Fibroblast of lung (primary cell): ENCODE measurements at regions not wholly inside any gene's neighbourhood (a gene's known extent, or its start where the extent isn't known, plus 50 kb on each side); places are given as distances from the start of the nearest gene placed in this dataset.
A peak's percentile ranks its signal among the peaks of the same experiment; 100 is the strongest.

ENCODE experiments used
- DNase-seq, 2 donors: peaks; one replicate each; pipeline versions ENCODE4 v3.0.0 to v3.0.0-alpha.2; 2010; ENCODE audit warnings: low read depth in 2 of 2
- H2AFZ ChIP-seq: 2 replicates; pipeline ENCODE4 v1.5.1; 2012; ENCODE audit warnings: low read length, control low read depth, inconsistent platforms
- H3K27ac ChIP-seq: 2 replicates; pipeline ENCODE4 v1.5.1; 2011; ENCODE audit warnings: low read length, control low read depth; ENCODE audit not compliant: insufficient read depth
- H3K27me3 ChIP-seq: 2 replicates; pipeline ENCODE4 v1.5.1; 2011; ENCODE audit warnings: mild to moderate bottlenecking, low read length; ENCODE audit not compliant: control insufficient read depth, insufficient read depth
- H3K36me3 ChIP-seq: 2 replicates; pipeline ENCODE4 v1.5.1; 2011; ENCODE audit warnings: low read length; ENCODE audit not compliant: control insufficient read depth, insufficient read depth
- H3K4me1 ChIP-seq: 2 replicates; pipeline ENCODE4 v1.5.1; 2011; ENCODE audit warnings: low read length; ENCODE audit not compliant: control insufficient read depth, insufficient read depth; ENCODE audit errors: extremely low read depth
- H3K4me2 ChIP-seq: 2 replicates; pipeline ENCODE4 v1.5.1; 2011; ENCODE audit warnings: low read length, control low read depth; ENCODE audit not compliant: insufficient read depth; ENCODE audit errors: extremely low read depth
- H3K4me3 ChIP-seq, 4 experiments: fragments of 200-600 bp in 1 of 4; sonication (generic) in 1 of 4; replicated peaks in 1 of 4; 2 replicates each; pipeline ENCODE4 v1.5.1; 2011 to 2016; ENCODE audit warnings: low read length in 4 of 4, low read depth in 3 of 4, mild to moderate bottlenecking in 3 of 4, control low read depth in 2 of 4, inconsistent platforms in 1 of 4, mixed read lengths in 1 of 4; ENCODE audit not compliant: insufficient read depth in 1 of 4; ENCODE audit errors: control extremely low read depth in 1 of 4
- H3K79me2 ChIP-seq: 2 replicates; pipeline ENCODE4 v1.5.1; 2012; ENCODE audit warnings: mild to moderate bottlenecking, low read length, inconsistent platforms; ENCODE audit not compliant: control insufficient read depth, insufficient read depth
- H3K9ac ChIP-seq: 2 replicates; pipeline ENCODE4 v1.5.1; 2011; ENCODE audit warnings: mild to moderate bottlenecking, low read length, control low read depth; ENCODE audit not compliant: insufficient read depth
- H3K9me3 ChIP-seq: 2 replicates; pipeline ENCODE4 v1.5.1; 2012; ENCODE audit warnings: low read depth, low read length; ENCODE audit not compliant: control insufficient read depth, insufficient read depth
- H4K20me1 ChIP-seq: 2 replicates; pipeline ENCODE4 v1.5.1; 2011; ENCODE audit warnings: low read length; ENCODE audit not compliant: control insufficient read depth, insufficient read depth; ENCODE audit errors: extremely low read depth
- EZH2 ChIP-seq: IDR thresholded peaks from 2 replicates; pipeline ENCODE4 v1.5.1; 2012; ENCODE audit warnings: low read length, control low read depth, mild to moderate bottlenecking; ENCODE audit errors: missing control alignments
- TF ChIP-seq, protein P1 (sequence below), 2 donors: IDR thresholded peaks in 1 of 2; conservative IDR thresholded peaks in 1 of 2; 1 replicate in 1 of 2; 2 replicates in 1 of 2; pipeline ENCODE4 v1.5.1; 2011 to 2012; ENCODE audit warnings: low read length in 2 of 2, control low read depth in 1 of 2, inconsistent platforms in 1 of 2, low read depth in 1 of 2, mild to moderate bottlenecking in 1 of 2

DNA sequence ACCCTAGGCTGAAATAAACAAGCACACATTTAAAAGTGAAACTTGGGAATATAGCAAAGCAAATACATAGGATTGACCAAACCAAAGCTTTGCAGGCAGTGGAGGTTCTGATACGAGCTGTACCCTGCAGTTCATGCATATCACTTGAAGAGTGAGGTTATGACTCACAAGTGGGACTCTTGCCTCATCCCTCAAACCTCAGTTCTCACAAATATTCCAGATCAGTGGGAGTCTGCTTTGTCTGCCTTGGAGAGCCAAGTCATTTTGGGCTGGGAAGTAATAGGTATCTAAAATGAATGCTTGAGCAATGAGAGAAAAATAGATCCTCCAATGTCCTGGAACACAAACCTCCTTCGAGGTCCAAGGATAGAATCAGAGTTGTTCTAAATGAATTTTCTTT is 116.4 kb downstream of the LRIG3 start:
- H3K27ac ChIP-seq: no peak overlapping the region
- H3K4me3 ChIP-seq: no peak overlapping the region
- TF ChIP-seq EZH2: no peak
- TF ChIP-seq, protein P1, sequence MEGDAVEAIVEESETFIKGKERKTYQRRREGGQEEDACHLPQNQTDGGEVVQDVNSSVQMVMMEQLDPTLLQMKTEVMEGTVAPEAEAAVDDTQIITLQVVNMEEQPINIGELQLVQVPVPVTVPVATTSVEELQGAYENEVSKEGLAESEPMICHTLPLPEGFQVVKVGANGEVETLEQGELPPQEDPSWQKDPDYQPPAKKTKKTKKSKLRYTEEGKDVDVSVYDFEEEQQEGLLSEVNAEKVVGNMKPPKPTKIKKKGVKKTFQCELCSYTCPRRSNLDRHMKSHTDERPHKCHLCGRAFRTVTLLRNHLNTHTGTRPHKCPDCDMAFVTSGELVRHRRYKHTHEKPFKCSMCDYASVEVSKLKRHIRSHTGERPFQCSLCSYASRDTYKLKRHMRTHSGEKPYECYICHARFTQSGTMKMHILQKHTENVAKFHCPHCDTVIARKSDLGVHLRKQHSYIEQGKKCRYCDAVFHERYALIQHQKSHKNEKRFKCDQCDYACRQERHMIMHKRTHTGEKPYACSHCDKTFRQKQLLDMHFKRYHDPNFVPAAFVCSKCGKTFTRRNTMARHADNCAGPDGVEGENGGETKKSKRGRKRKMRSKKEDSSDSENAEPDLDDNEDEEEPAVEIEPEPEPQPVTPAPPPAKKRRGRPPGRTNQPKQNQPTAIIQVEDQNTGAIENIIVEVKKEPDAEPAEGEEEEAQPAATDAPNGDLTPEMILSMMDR (conservative IDR thresholded peaks at IDR 0.05 in 1 of 2, IDR thresholded peaks at IDR 0.05 in 1 of 2; ENCODE audit: low read depth in 1 of 2, low read length in 2 of 2): no peak
- H3K4me1 ChIP-seq: peaks cover 2% of the 10 kb centered on the region
- no peaks in the 10 kb centered on the region for H3K9me3 ChIP-seq
- H4K20me1 ChIP-seq: no peaks in the 10 kb centered on the region
- no peak overlapping the region for H3K9ac ChIP-seq
- no peaks in the 10 kb centered on the region for H3K36me3 ChIP-seq
- H3K4me2 ChIP-seq: no peak overlapping the region
- no peaks in the 10 kb centered on the region for H3K79me2 ChIP-seq
- DNase-seq: peak; percentile 83 to 98
- H2AFZ ChIP-seq: no peak overlapping the region
- no peaks in the 10 kb centered on the region for H3K27me3 ChIP-seq

GRCh38 chr12:58804749-58805148 is 115.6 kb downstream of the LRIG3 start:
- Histone ChIP-seq H3K9me3 (no peaks in the 10 kb centered on the region), H3K27me3 (no peaks in the 10 kb centered on the region), H3K4me3 (no peak overlapping the region), H2AFZ (no peak overlapping the region), H4K20me1 (no peaks in the 10 kb centered on the region), H3K9ac (no peak overlapping the region), H3K79me2 (no peaks in the 10 kb centered on the region), H3K36me3 (no peaks in the 10 kb centered on the region), H3K4me1 (peaks cover 2% of the 10 kb centered on the region), H3K4me2 (no peak overlapping the region), H3K27ac (no peak overlapping the region)
- no peak for DNase-seq
- TF ChIP-seq, protein P1 (conservative IDR thresholded peaks at IDR 0.05 in 1 of 2, IDR thresholded peaks at IDR 0.05 in 1 of 2; ENCODE audit: low read depth in 1 of 2, low read length in 2 of 2): peak in 1 of 2 donors; percentile 38
- TF ChIP-seq EZH2: no peak

DNA sequence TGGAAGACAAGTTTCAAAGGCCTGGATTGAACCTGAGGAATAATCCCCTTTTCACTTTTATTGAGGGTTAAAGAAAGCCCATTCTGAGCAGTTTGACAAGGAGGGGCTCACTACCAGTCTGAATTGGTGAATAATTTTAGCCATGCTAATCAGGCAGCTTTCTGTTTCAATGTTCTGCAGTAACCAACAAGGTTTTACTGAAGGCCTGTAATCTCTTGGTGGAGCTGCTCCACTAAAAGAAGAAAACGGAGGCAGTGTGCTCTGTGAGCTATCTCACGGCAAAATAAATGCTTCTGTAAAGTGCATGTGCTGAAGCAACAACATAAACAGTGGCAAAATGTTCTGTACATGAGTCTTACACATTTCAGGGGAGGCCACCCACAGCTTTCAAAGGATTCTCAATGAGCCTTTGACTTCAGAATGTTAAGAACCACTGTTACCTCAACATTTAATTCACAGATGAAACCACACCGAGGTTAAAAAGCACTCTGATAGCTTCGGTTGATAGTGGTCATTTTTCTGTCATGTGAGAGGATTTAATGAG is 111.2 kb downstream of the LRIG3 start:
- H3K36me3 ChIP-seq: no peaks in the 10 kb centered on the region
- no peak overlapping the region for H3K27ac ChIP-seq
- H4K20me1 ChIP-seq: no peaks in the 10 kb centered on the region
- H3K4me2 ChIP-seq: no peak overlapping the region
- peak; percentile 32 to 40 for DNase-seq
- peaks cover 2% of the 10 kb centered on the region for H3K4me1 ChIP-seq
- H3K4me3 ChIP-seq: no peak overlapping the region
- no peaks in the 10 kb centered on the region for H3K9me3 ChIP-seq
- TF ChIP-seq, protein P1 (conservative IDR thresholded peaks at IDR 0.05 in 1 of 2, IDR thresholded peaks at IDR 0.05 in 1 of 2; ENCODE audit: low read depth in 1 of 2, low read length in 2 of 2): no peak
- no peak for TF ChIP-seq EZH2
- H3K79me2 ChIP-seq: no peaks in the 10 kb centered on the region
- H3K9ac ChIP-seq: no peak overlapping the region
- peak overlapping the region; percentile 22 for H2AFZ ChIP-seq
- H3K27me3 ChIP-seq: no peaks in the 10 kb centered on the region
